Muscle of arm (tissue), 1 donor: ENCODE measurements at regions not wholly inside any gene's neighbourhood (a gene's known extent, or its start where the extent isn't known, plus 50 kb on each side); places are given as distances from the start of the nearest gene placed in this dataset.
"Not testable (repeated sequence)": the region's sequence is repeated elsewhere in the genome, so short reads cannot be mapped to it uniquely, and the experiment has no call there.

ENCODE experiments used
- DNase-seq: peaks from one replicate; pipeline ENCODE4 v3.0.0-alpha.2; 2013

GRCh38 chr1:82065916-82066315, 265.2 kb downstream of the ADGRL2 start:
- DNase-seq, result peak; percentile 32

GRCh38 chr1:82064691-82065090, 264.0 kb downstream of the ADGRL2 start:
- DNase-seq, result no peak

GRCh38 chr1:82062206-82062605, 261.5 kb downstream of the ADGRL2 start:
- no peak for DNase-seq

- DNase-seq, result no peak
Observed at GRCh38 chr1:82059959-82060358, 259.2 kb downstream of the ADGRL2 start.

- DNase-seq, result no peak
Observed at GRCh38 chr1:82057011-82057410, 256.3 kb downstream of the ADGRL2 start.

- DNase-seq, result not testable (repeated sequence)
Observed at GRCh38 chr1:82055375-82055774, 254.6 kb downstream of the ADGRL2 start.

- no peak for DNase-seq
Observed at GRCh38 chr1:82052563-82052962, 251.8 kb downstream of the ADGRL2 start.

GRCh38 chr1:82048596-82048995, 247.9 kb downstream of the ADGRL2 start:
- no peak for DNase-seq

GRCh38 chr1:82045221-82045620, 244.5 kb downstream of the ADGRL2 start:
- peak; percentile 52 for DNase-seq

- peak; percentile 31 for DNase-seq
Observed at GRCh38 chr1:82044536-82044935, 243.8 kb downstream of the ADGRL2 start.

GRCh38 chr1:82044111-82044510, 243.4 kb downstream of the ADGRL2 start:
- DNase-seq, result peak; percentile 2

- DNase-seq, result no peak
Observed at GRCh38 chr1:82042306-82043060, 241.7 kb downstream of the ADGRL2 start.
